Fibroblast of gingiva (primary cell): ENCODE measurements at regions not wholly inside any gene's neighbourhood (a gene's known extent, or its start where the extent isn't known, plus 50 kb on each side); places are given as distances from the start of the nearest gene placed in this dataset.

ENCODE experiments used
- DNase-seq: peaks from one replicate; pipeline ENCODE4 v3.0.0-alpha.2; 2011; ENCODE audit warnings: low read depth

DNA sequence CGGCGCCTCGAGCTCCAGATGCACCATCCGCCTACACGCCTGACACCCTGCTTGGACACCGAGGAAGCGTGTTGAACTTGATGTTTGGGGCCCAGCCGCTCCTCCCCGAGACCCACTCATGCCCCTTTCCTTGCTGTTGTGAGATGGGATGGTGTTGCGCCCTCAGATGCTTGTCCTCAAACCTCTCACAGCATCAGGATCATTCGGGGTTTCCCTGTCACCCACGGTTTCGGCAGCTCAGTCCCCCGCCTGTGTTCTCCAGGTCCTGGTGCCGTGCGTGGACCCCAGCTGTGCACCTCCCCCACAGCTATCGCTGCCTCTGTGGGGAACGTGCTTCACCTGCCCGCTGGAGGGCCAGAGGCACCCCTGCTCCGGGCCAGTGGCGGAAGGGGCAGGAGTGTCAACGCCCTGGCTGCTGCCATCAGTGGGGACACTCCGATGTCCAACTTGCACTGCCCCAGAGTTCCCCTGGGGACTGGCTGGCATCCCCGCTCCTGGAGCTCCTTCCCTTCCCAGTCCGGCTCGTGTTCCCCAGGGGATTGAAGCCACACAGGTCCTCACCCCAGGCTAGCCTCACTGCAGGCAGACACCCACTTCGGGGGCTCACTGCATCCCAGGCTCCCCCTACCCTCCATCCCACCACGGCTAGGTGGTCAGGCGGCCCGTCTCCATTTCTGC is 82.3 kb upstream of the ADRA2C start:
- DNase-seq: no peak

DNA sequence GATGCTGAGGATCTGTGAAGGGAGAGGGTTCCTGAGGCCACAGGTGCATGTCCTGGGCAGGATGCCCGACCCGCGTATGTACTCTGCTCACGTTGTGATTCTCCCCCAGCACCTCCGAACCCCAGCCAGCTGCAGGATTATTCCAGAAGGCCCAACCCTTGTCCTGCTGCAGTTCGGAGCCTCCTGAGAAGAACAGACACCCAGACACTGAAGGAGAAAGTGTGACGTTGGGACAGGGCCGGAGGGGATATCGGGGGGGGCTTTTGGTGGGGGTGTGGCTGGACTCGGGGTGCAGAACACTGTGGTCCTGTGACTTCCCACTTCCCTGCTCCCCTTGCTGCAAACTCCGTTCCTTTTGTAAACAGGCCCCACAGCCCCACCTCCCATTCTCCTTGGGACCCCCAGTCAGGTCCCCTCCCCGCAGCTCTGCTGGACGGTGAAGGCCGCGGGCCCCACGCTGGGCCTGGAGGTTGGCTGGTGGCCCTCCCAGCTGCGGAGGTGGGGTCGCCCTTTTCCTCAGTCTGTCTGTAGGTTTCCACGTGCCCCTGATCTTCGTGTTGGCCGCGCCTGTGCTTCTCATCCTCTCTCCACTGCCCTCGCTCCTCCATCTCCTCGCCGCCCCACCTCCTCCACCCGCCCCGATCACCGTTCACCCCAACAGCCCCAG is 83.0 kb upstream of the ADRA2C start:
- DNase-seq: no peak

DNA sequence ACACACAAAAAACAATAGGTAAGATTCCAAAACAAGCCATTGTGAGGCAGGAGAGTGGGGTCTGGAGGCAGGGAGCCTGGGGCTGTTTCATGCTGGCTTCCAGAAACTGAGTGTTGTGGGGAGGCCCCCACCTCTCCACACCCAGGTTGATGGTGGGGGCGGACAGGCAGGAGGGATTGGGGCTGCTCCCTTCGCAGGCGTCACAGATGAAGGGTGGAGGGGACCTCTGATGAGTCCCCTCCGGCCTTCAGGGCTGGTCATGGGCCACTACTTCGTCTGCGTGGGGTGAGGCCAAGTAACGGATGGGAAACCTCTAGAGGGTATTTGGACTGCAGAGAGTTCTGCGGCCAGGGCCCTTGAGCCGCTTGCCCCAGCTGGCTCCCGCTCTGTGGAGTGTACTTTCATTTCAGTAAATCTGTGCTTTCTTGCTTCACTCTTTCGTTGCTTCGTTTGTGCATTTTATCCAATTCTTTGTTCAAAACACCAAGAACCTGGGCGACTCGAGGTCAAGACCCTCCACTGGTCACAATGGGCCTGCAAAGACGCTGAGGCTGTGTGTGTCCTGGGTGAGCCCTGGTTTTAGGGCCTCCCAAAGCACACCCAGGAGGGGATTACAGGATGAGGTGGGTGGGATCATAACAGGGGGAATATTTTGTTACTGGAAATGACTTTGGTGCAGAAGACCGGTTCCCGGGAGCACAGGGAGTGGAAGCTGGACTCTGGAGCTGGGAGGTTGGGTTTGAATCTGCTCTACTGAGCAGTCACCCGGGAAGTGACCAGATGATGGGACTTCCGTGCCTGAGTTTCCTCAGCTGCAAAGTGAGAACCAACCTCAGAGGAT is 83.7 kb upstream of the ADRA2C start:
- no peak for DNase-seq

DNA sequence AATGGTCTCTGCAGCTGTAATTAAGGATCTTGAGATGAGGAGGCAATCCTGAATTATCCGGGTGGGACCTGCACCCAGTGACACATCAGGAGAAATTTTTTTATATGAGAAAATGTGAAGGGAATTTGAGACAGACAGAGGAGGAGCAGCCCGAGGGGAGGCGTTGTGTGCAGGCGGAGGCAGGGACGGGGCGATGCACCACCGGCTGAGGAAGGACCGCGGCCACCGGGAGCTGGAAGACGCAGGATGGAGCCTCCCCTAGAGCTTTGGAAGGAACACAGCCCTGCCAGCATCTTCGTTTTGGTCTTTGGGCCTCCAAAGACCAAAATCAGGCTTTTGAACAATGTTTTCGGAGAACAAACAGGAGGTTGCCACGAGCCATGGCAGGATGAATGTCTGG is 85.0 kb upstream of the ADRA2C start:
- DNase-seq: no peak

DNA sequence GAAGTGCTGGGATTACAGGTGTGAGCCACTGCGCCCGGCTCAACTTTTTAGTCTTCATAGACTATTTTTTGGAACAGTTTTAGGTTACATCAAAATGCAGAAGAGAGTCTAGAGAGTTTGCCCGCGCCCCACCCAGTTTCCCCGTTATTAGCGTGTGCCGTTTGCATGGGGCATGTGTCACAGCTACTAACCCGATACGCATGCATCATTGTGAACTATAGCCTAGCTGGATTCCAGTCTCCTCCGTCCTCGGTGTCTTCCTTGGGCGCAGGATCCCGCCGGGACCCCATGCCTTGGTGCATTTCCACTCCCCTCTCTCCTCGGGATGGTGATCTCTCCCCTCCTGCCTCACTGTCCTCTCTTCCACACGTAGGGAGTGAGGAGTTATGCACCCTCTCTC is 85.5 kb upstream of the ADRA2C start:
- DNase-seq: no peak

DNA sequence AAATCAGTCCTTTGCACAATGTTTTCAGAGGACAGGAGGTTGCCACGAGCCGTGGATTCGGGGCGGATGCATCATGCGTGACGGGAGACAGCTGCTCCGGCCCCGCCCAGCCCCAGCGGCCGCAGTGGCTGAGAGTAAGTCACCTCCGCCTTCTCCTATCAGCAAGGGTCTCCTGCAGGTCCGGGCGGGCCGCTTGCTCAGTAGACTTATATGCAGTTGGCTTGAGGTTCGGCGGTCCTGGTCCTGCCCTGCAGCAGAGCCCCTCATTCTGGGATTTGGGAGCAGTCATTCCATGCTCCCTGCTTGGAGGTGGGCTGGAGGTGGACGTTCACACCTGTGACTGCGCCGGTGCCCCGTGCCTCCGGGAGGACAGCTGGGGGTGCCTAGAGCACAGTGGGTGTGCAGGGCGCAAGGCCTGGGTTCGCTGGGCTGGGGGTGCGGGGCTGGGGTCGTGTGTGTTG is 86.3 kb upstream of the ADRA2C start:
- DNase-seq: no peak

DNA sequence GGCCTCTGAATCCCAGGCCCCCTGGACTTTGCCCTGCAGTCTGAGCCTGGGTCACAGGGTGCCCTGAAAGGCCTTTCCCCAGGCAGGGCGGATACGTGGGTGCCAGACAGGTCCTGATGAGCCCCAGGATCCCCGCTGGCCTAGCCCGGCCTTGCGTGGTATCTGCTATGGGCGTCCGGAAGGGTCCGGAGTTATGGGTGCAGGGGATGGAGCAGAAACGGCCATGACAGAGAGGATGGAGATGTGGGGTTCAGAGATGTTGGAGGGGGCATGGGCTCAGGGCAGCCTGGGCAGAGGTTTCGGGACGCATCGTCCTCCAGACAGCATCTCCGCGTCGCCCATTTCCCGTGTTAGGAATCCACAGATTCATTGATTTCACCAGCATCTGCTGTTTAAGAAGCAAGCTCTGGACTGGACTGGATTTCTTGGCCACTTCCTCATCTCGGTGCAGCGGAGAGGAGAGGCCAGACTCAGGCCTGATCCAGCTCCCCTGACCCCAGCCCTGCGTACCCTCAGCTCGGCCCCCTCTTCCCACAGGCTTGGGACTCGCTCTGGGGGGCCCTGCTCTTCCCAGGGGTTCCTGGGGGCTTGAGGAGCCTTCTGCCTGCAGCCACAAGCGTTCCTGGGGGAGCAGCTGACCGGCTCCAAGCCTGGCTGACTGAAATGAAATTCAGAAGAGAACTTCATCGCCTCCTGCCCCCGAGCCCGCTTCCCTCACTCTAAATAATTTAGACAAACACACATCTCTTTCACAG is 86.9 kb upstream of the ADRA2C start:
- no peak for DNase-seq

DNA sequence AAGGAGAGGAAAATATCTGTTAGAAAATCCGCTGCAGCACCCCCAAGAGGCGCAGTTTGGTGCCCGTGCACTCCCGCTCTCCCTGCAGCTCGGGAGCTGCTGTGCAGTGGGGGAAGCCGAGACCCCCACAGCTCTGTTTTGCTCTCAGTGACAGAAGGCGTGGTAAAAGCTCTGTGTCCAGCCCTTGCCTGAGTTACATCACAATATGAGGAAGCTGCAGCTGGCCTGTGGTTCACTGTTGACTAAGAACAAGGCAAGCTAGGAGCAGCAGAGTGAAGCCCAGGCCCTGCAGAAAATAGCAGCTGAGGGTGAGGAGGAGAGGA is 88.5 kb upstream of the ADRA2C start:
- no peak for DNase-seq

DNA sequence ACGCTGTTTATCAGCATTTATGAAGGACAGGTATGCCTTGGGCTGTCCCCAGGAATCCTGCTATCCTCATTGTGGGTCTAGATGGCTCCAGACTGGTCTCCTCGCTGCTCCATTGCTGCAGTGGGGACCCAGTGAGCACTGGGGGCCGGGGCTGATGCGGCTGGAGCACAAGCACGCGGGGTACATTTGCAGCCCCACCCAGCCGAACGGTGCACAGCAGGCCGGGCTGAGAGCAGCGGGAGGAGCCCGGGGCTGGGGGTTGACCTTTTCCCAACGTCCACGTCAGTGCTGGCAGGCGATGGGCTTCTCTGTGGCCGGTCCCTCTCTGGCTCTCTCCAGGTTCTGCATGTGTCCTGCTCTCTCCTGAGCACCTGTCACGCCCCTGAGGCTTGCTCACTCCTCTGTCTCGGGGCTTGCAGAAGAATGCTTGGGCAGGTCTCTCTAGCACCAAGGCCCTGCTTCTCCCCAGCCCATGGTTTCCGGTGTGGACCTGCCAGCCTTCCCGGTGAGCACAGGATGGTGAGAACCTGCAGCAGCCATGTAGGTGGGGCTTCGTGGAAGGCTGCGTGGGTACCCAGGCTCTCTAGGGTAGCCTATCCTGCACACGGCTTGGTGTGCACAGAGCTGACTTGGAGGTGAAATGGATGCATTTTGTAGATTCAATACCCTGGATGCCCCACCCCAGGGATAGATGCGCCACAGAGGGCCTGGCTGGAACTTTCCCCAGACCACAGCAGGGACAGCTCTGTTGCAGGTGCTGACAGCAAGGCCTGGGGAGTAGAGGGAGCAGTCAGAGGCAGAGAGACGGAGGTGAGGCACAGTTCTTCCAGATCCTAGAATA is 89.1 kb upstream of the ADRA2C start:
- no peak for DNase-seq

DNA sequence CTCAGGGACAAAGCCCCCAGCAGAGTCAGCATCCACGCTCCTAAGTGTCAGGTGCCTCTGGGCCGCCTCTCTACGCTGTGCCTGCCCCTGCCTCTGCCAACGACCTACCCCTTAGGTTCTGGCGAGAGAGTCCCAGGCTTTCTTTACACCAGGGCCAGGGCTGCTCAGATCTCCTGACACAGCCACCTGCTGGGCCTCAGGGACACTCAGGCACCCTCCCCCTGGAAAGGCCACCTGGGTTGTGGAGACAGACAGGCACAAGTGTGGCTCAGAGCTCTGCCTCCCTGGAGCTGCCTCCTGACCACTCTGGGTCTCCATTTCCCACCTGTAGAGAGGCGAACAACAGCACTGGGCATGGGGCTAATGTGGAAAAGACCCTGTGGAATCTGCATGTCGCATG is 90.0 kb upstream of the ADRA2C start:
- DNase-seq: no peak

DNA sequence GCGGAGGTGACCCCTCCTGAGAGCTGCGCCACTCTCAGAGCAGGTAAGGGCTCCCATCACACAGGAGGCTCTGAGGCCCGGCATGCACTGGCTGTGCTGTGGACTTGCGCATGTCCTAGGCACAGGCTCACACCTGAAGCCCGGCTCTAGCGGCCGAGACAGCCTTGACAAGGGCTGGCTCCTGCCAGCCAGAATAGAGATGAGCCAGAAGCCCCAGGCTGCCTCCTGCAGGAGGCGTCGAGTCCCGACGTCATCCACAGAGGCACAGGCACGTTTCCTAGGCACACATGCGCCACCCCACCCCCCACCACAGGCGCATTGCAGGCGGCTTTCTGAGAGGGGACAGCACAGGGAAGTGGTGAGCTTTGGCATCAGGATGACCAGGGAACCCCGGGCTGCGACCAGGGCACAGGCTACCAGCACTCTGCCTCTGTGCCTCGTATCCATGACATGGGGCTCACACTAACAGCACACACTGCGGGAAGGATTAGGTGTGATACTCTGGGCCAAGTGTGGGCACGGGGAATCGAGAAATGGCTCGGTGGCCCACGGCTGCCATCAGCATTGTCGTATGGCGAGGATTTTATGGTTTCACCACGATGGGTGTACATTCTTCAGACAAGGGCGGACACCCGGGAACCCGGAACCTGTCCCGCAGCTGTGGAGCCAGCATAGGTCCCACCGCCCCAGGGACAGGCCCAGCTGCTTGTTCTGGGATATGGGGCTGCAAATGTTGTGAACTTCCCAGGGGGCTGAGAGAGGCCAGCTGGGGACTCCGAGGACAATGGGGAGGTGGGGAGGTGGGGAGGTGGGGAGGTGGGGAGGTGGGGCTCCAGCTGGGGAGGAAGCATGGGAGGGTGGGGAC is 90.7 kb upstream of the ADRA2C start:
- DNase-seq: no peak

DNA sequence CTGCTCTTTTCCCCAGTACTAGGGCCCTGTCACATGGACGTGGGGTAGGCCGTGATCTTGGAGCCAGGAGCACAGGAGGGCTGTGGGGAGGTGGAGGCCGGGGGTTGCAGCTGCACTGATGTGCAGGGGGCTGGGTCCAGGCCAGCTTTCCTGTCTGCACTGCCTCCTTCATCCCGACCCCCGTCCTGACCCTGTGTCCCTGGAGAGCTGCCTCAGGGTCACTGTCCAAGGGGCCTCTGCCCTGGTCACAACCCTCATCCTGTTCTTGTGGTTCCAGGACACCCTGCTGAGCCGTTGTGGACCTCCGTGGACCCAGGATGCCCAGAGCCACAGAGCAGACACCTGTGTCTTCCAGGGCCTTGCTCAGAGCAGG is 91.7 kb upstream of the ADRA2C start:
- no peak for DNase-seq

DNA sequence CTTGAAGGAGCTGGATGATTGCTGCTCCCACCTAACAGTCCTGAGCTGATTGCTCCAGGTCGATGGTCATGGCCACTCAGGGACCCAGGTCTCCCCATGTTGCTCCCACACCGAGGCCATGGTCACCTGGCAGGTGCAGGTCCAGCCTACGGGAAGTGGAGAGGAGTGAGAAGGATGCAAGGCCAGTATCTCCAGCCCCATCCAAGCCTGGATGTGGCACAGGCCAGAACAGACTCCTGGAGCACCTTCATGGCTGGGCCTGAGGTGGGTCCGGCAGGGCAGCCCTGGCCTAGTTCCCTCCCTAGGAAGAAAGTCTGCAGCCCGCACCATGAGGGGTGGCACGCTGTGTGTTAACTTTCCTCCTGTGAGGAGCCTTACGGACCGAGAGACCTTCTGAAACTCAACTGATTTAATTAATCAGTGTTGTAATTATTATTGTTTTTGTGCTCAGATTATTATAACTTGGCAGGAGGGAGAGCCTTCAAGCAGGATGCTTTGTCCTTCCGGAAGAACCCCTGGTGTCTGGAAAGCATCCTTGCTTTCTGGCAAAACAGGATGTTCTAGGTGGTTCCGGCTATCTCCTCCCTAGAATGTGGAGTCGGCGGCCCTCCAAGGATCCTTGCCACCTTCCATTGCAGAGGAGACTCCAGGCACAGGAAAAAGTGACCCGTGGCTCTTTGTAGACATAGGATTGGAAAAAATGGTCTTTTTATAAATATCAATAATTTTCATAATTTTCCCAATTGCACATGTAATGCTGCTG is 92.3 kb upstream of the ADRA2C start:
- DNase-seq: no peak

DNA sequence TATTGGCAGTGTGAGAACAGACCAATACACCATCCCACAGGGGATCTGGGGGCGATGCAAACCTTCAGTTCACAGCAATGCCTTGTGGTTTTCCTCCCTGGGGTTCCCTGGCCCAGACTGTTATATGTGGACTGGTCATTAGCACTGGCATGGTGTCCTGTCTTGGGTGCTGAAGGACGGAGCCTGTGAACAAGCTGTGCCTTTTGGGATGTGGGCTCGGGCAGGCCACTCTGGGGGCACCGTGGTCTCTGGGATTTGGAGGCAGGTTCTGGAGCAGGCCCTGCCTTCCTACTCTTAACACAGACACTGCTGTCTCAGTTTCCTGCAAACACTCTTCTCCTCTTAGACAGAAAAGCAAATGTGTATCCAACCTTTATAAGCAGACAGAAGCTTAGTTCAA is 93.0 kb upstream of the ADRA2C start:
- no peak for DNase-seq

DNA sequence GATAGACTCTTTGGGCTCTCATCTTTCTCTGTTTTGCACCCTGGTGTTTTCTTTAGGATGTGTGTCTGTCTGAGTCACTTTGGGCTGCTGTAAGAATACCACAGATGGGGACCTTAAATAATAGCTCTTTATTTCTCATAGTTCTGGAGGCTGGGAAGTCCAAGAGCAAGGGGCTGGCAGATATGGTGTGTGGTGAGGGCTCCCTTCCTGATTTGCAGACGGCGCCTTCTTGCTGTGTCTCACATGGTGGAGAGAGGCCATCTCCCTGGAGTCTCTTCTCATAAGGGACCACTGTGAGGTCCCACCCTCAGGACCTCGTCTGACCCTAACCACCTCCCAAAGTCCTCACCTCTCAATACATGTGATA is 93.7 kb upstream of the ADRA2C start:
- DNase-seq: no peak

DNA sequence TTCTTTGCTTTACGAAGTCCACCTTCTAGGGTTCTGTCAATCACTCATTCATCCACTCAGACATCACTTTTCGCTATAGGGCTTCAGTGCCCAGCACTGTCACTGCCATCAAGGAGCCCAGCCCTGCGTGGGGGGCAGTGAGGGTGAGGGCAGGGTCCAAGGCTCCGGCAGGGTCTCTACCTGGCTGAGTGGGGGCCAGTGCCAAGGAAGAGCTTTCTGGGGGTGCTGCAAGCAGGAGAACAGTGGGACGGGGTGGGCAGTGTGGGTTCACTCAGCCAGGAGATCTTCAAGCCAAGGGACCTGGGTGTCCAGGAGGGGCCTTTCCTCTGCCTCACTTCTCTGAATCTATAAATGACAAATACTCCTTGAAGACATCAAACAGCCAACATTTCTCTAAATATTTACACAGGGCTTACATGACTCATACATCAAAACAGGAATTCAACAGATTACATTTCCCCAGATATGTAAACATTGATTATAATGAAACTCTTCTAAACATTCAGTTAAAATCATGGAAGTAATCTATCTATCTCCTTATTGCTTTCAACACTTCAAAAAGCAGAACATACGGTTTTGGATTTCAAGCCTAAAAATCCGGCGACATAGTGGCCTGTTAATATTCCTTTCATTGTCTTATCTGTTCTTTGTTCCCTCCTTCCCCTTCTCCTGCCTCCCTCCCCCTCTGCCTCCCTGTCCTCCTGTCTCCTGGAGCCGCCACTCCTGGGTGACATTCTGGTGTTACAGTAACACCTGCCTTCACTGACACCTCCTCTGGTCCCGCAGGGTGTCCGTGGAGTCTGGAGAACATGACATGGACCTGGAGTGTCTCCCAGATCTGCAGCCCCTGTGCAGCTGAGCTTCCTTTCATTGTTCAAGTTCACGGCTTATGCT is 94.4 kb upstream of the ADRA2C start:
- no peak for DNase-seq

DNA sequence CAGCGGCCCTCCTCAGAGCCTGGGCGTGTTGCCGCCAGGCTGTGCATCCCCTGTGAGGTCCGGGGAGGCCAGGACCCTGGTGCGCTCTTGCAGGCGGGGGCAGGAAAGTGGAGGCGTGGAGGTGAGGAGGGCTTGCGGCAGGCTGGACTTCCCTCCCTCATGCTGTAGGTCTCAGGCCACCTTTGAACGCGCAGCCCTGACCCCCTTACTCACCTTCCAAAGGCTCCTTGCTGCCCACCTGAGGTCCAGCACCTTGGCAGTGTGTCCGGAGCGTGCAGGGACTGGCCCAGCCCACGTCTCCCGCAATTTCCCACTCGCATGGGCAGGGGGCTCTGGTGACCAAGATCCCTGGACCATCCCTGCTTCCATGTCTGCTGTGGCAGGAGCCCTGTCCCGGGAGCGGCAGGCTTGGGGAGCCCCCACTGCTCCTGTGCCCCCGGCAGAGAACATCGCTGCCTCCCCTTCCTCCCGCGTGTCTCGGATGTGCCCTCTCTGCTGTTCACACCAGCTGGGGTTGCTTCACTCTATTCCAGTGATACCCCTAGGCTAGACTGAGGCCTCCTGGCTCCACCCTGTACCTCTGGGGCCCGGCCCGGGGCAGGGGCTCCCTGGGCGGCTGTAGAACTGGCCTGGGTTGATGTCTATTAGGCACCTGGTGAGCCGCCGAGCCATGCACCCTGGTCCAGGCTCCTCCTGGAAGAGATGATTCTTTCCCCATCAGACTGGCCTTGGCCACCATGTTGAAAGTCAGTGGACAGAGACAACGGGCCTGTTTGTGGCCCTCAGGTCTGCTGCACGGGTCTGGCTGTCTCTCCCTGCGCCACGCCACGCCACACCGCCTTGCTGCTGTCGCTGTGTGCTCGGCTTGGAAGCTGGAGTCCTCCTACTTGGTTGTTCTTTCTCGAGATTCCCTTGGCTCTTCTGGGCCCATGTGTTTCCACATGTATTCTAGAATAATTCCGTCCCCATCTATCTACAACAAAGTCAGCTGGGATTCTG is 95.4 kb upstream of the ADRA2C start:
- no peak for DNase-seq

DNA sequence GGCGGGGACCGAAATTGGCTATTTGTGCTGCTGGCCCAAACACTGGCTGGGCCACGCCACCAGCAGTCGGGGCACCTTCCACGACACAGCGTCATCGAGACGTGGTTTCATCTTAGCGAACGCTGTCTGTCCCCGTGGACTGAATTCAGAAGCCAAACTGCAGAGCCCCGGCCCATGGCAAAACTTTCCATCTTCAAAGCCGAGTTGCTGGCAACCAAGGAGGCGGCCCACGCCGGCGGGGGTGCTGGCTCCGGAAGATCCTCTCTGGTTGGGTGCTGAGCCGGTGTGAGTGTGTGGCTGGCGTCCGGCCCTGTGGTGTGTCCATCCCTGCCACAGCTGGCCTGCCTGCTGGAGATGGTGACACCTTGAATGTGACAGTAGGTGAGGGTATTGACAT is 96.6 kb upstream of the ADRA2C start:
- DNase-seq: no peak
